ENCODE measurements at regions not wholly inside any gene's neighbourhood (a gene's known extent, or its start where the extent isn't known, plus 50 kb on each side); places are given as distances from the start of the nearest gene placed in this dataset.

GRCh38 chr4:64903986-64904385 lies 494.7 kb upstream of the TECRL start (continued):
- TF ChIP-seq EZH2 (IDR thresholded peaks at IDR 0.05; ENCODE audit: low read depth, unreplicated experiment), result no peak
- no peak for TF ChIP-seq NANOG (IDR thresholded peaks at IDR 0.05; ENCODE audit: borderline replicate concordance)
- no peak for TF ChIP-seq ZNF331 (CRISPR knock-in tag; IDR thresholded peaks at IDR 0.05; ENCODE audit: low read depth)
- no peak for TF ChIP-seq CREB1 (CRISPR knock-in tag; IDR thresholded peaks at IDR 0.05; ENCODE audit: low read depth)
- TF ChIP-seq STAT1 (IDR thresholded peaks at IDR 0.05; ENCODE audit: unreplicated experiment), result no peak
- no peak for TF ChIP-seq ZNF462 (CRISPR knock-in tag; IDR thresholded peaks at IDR 0.05)
- TF ChIP-seq POLR2AphosphoS5 (IDR thresholded peaks at IDR 0.05; ENCODE audit: low read depth), result no peak
- TF ChIP-seq EZH2phosphoT487 (IDR thresholded peaks at IDR 0.05; ENCODE audit: unreplicated experiment), result no peak

GRCh38 chr4:64899563-64899962 lies 490.3 kb upstream of the TECRL start:
- ATAC-seq, result no peak
- DNase-seq (ENCODE audit: low spot score), result no peak
- H3K27me3 ChIP-seq (ENCODE audit: insufficient read depth), result no peaks in the 10 kb centered on the region
- no peaks in the 10 kb centered on the region for H3K4me1 ChIP-seq (ENCODE audit: insufficient read depth)
- no peak overlapping the region for H3K4me3 ChIP-seq
- Mint-ChIP-seq H3K4me3 (no peak overlapping the region), H3K9me3 (no peaks in the 10 kb centered on the region), H3K4me1 (peaks cover 7% of the 10 kb centered on the region), H3K27me3 (ENCODE audit: insufficient read depth, low read depth, poor library complexity) (no peaks in the 10 kb centered on the region), H3K27ac (no peak overlapping the region), H3K36me3 (ENCODE audit: low read depth) (peaks cover 3% of the 10 kb centered on the region; the same call in 1 of the 3 replicates)
- H3K9me2 ChIP-seq (ENCODE audit: insufficient read depth), result no peaks in the 10 kb centered on the region
- H2AFZ ChIP-seq, result no peak overlapping the region
- H4K20me1 ChIP-seq (replicated peaks; ENCODE audit: insufficient read depth), result no peaks in the 10 kb centered on the region
- no peaks in the 10 kb centered on the region for H3F3A ChIP-seq (replicated peaks; ENCODE audit: low read depth)
- no peaks in the 10 kb centered on the region for H3K79me2 ChIP-seq (replicated peaks; ENCODE audit: insufficient read depth)
- no peaks in the 10 kb centered on the region for H3K36me3 ChIP-seq (ENCODE audit: insufficient read depth)
- H3K27ac ChIP-seq (ENCODE audit: low read depth), result no peak overlapping the region
- H3K4me2 ChIP-seq, result no peak overlapping the region
- TF ChIP-seq JUNB (IDR thresholded peaks at IDR 0.05; ENCODE audit: unreplicated experiment), result no peak
- no peak for TF ChIP-seq EZH2phosphoT487 (IDR thresholded peaks at IDR 0.05; ENCODE audit: unreplicated experiment)
- no peak for TF ChIP-seq REST (IDR thresholded peaks at IDR 0.05; ENCODE audit: unreplicated experiment)

Data from GM23338 (cell line).